ACHN (cell line): ENCODE measurements at regions not wholly inside any gene's neighbourhood (a gene's known extent, or its start where the extent isn't known, plus 50 kb on each side); places are given as distances from the start of the nearest gene placed in this dataset.
"Not testable (repeated sequence)": the region's sequence is repeated elsewhere in the genome, so short reads cannot be mapped to it uniquely, and the experiment has no call there.

ENCODE experiments used
- DNase-seq: peaks from one replicate; pipeline ENCODE4 v3.0.0-alpha.2; 2015
- in situ Hi-C: cut with HindIII; loops from 2 replicates; pipeline ENCODE4 v1.10.0; 2017; ENCODE audit warnings: low sequenced_read_pairs, low pct_ligation_motif_present, low pct_unique_long_range_greater_than_20kb

DNA sequence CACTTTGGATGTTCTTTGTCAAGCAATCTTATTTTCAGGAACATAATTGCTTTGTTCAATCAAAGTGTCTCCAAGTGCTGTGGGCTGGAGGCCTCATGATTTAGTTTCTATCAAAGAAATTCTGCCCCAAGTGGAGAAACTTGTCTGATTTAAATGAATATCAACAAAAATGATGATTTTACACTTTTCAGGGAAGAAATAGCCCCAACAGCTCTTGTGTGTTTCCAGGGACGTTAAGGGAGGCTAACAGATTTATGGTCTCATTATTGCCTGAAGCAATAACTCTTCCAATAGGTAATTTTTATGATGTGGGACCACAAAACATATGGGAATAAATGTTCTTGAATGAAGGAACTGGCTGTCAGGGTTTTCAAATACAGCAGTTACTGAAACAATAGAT is 699.1 kb downstream of the FAM181B start:
- in situ Hi-C loops = no loop called here
- no peak for DNase-seq

DNA sequence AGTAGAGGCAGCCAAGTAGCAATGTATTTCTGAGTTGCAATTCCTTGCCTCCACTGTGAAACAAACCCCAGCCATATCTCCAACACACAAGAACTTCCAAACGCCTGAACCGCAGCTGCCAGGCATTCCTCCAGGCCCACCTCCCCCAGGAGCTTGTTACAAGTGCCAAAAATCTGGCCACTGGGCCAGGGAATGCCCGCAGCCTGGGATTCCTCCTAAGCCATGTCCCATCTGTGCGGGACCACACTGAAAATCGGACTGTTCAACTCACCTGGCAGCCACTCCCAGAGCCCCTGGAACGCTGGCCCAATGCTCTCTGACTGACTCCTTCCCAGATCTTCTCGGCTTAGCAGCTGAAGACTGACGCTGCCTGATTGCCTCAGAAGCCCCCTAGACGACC is 706.3 kb downstream of the FAM181B start:
- in situ Hi-C loops, DNase-seq: not testable (repeated sequence)

DNA sequence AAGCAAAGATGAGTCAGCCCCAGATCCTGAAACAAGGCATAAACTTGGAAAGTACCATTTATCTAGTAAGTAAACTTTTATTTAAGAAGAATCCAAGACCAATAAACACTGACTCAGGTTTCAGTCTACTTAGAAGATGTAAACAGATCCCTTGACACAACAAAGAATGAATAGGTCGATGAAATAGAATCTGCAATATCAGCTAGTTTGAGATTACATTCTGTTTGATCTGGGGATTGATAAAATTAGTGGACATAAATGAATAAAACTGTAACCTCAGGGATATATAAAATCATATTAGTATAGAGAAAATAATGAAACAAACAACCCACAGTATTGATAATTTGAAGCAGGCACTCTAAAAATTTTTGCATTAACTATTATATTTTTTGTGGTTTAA is 708.9 kb downstream of the FAM181B start:
- in situ Hi-C loops = no loop called here
- no peak for DNase-seq

DNA sequence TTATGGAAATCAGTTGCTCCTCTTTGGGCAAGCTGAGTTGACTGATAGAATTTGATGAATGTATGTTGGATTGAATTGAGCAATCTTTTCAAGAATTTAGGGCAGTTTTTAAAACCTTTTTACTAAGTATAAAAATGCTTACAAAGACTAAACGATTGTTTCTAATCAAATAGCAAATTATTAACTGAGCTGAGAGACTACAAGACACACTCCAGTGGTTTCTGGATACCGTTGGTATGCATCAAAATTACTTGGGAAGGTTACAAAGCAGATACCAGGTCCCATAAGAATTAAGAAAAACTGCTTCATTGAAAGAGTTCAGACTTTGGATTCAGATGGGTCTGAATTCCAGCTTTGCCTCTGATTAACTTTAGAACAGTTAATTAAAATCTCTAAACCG is 721.4 kb downstream of the FAM181B start:
- peak; percentile 32 for DNase-seq
- in situ Hi-C loops = no loop called here

DNA sequence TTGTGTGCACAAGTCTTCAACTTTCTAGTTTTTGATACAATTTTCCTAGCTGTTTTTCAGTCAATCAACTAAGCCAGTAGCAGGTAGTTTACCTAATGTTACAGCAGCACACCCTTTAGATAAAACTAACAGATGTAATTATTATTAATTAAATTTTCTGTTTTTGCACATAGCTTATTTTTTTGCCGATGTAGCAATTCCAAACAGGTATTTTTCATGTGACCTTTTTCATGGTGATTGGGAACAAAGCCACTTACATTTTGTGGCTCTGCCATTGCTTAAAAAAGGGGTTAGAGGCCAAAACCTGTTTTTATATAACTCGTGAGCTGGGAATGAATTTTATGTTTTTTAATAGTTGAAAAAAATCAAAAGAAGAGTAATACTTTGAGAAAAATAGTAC is 724.5 kb downstream of the FAM181B start:
- in situ Hi-C loops = no loop called here

DNA sequence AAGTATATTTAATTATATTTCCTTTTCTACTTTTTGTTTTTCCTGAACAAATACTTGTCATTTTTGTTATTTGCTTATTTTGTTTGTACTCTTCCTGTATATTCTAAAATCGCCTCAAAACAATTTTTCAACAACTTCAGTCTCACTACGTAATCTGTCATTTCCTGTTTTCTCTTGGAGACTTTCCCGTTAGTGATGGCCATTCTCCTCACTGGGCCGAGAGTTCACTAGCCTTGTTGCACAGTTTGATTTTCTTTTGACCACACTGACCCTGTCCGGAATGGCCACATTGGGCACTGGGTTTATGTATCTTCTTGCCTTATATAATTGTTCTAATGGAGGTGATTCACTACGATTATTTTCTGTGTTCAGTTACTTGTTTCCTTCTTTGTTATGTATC is 726.1 kb downstream of the FAM181B start:
- in situ Hi-C loops = no loop called here

More for the DNA sequence above, 724.5 kb downstream of the FAM181B start:
- no peak for DNase-seq

DNA sequence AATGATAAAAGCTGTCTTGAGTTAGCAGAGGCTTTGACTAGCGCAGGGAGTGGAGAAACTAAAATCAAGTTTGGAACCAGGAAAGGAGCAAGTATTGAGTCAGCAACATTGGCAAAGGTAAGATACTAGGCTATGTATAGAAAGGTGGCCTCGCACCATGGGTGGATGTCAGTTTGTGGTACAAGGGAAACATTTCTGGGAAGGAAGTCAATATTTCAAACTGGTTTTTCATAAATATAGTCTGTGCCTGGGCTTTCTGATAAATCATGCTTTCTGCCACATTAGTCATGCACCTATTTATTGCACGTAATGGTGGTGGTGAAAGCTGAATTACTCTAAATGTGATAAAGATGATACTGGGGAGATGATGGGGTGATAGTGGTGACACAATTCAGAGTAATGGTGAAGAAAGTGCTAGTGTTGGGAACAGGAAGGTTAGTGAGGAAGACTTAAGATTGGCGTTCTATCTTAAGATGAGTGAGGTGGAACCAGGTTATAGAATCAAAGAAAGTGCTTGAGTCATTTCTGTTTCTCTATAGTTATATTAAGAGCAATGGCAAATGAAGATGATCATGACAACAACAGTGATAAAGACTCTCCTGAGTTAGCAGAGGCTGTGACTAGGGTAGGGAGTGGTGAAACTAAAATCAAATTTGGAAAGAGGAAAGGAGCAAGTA is 729.0 kb downstream of the FAM181B start:
- in situ Hi-C loops = no loop called here
- no peak for DNase-seq

More for the DNA sequence above, 726.1 kb downstream of the FAM181B start:
- DNase-seq = no peak

DNA sequence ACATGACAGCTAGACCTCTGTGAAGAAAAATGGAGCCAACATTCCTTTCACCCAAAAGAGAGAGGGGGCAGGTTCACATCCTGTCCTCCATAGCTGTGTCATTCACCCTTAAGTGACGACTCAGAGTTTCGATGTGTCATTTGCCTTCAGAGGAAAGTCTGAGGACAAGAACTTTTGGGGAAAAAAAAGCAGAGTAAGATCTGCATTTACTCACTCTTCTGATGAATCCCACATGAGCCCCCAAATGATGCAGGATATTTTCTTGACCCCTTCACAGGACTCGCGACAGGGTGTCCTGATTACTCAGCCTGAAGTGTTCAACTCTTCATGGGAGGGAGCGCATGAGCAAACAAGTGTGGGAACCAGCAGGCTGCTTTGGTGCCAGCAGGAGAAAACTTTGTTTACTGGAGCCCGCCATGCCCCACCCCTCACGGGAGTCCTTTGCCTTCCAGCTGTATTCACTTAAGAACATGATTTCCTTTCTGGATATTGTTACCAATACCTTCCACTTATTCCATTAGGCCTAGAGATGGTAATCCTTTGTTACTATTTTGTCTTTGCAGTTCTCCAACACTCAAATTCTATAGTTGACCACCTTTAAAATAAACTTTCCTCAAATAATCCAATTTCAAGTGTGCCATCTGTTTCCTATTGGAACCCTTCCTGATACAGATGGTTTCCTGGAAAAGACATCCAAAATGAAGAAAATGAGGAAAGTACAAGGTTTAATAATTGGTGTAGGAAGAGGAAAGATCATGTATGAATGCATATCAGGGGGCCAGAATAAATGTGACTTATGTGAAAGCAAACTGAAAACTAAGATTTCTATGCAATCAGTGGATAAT is 729.8 kb downstream of the FAM181B start:
- no peak for DNase-seq
- in situ Hi-C loops = no loop called here

DNA sequence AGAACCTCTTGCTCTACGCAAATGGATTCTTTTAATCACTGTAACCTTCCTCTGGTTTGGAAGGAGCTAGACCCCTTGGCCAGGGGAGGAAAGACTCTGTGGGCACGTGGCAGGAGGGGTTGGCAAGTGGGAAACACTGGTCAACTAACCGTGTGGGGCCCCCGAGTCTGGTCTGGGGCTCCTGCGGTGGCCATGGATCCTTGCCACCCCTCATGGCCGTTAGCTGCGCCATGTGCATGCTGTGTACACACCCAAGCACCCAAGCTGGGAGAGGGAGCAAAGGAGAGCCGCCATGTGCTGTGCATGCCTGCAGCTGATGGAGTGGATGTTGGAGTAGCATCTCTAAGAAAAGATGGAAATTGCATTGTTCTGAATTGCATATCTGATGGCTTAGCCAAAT is 730.6 kb downstream of the FAM181B start:
- in situ Hi-C loops = no loop called here
- DNase-seq = no peak

DNA sequence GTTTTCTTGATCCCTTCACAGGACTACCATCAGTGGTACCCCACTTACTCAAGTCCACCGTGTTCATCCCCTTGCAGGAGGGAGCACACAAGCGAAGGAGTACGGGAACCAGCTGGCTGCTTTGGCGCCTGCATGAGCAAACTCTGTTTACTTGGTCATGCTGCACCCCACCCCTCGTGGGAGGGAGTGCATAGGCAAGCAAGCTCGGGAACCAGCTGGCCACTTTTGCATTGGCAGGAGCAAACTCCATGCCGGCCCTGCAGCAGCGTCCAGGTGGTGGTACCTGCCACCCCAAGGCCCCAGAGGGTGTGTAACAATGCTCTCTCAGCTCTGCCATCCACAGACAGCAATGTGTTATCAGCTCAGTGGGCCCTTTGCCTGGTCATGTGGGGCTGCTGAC is 737.8 kb downstream of the FAM181B start:
- in situ Hi-C loops = no loop called here
- no peak for DNase-seq

DNA sequence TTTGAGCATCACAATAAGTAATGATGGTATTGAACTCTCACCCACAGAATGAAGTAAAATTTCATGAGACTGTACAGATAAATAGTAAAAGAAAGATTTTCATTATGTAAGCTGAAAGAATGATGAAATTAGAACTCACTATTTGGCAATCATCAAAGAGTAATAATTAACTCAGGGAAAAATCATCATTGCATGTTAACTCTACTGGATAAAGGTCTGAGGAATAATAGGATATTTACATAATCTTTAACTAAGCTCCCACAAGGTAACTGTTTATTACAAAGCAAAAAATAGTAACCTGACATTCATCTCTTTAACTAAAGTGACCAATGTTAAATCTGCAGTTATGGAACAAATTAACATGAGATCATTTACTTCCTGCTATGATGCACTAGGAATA is 739.9 kb downstream of the FAM181B start:
- DNase-seq = no peak
- in situ Hi-C loops = no loop called here

DNA sequence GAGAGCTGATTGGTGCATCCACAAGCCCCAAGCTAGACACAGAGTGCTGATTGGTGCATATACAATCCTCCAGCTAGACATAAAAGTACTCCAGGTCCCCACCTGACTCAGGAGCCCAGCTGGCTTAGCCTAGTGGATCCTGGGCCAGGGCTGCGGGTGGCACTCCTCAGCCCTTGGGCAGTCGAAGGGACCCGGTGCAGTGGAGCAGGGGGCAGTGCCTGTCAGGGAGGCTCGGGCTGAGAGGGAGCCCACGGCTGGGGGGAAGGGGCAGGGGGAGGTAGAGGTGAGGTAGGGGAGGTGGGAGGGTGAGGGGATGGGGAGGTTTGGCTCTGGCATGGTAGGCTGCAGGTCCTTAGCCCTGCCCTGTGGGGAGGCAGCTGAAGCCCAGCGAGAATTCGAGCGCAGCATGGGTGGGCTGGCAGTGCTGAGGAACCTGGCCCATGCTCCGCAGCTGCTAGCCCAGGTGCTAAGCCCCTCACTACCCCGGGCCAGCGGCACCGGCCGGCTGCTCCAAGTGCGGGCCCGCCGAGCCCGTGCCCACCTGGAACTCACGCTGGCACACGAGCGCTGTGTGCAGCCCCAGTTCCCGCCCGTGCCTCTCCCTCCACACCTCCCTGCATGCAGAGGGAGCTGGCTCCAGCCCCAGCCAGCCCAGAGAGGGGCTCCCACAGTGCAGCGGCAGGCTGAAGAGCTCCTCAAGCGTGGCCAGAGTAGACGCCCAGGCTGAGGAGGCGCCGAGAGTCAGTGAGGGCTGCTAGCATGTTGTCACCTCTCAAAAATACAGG is 742.8 kb downstream of the FAM181B start:
- in situ Hi-C loops = no loop called here
- no peak for DNase-seq

DNA sequence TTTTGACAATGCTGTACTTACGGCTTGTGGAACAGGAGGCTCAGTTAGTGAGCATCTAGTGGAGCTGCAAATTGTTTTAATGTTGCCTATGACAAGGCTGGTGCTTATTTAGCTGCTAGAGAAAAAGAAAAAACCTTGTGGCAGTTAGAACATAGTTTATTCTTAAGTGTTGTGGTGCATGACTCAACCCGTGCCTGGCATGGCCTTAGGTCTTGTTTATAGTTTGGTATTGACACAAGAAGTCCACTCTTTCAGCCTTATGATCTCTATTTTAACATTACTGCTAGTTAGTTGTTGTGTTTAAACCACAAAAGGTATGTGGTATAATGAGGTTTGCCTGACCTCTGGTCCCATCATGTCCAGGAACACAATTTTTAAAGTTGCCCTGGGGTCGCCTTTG is 744.6 kb downstream of the FAM181B start:
- in situ Hi-C loops = no loop called here
- DNase-seq = no peak

DNA sequence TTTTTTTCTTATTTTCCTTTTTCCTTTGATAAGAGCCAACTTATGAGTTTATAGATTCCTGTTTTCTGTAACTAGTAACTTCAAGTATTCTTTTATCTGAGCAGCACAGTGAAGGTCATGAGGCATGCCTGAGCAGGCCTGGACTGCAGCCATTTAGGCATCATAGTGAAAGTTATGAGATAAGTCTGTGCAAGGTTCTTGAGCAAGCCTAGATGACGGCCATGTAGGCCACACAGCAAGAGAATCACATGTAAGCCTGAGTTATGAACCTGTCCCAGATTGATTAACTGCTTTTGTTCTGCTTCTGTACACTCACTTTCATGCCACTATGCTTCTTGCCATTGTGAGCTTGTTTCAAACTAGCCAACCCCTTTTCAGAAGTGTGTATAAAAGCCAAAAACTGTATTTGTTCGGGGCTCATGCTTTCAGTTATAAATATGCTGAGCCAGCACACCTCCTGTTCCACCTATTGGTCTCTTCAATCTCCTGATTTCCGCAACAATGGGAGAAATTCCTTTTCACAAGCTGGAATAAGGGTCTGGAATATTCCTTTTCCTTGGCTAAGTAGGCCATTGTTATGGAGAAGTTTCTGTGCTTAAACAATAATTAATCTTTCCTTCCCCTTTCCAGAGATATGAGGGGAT is 745.7 kb downstream of the FAM181B start:
- in situ Hi-C loops = no loop called here
- DNase-seq = no peak

DNA sequence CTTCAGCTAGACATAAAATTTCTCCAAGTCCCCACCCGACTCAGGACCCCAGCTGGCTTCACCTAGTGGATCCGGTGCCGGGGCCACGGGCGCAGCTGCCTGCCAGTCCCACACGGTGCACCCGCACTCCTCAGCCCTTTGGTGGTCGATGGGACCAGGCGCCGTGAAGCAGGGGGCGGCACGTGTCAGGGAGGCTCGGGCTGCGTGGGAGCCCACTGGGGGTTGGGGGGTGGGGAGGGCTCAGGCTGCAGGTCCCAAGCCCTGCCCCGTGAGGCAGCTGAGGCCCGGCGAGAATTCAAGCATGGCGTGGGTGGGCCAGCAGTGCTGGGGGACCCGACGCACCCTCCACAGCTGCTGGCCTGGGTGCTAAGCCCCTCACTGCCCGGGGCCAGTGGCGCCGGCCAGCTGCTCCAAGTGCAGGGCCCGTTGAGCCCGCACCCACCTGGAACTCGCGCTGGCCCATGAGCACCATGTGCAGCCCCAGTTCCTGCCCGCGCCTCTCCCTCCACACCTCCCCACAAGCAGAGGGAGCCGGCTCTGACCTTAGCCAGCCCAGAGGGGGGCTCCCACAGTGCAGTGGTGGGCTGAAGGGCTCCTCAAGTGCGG is 747.0 kb downstream of the FAM181B start:
- DNase-seq = no peak
- in situ Hi-C loops = no loop called here

DNA sequence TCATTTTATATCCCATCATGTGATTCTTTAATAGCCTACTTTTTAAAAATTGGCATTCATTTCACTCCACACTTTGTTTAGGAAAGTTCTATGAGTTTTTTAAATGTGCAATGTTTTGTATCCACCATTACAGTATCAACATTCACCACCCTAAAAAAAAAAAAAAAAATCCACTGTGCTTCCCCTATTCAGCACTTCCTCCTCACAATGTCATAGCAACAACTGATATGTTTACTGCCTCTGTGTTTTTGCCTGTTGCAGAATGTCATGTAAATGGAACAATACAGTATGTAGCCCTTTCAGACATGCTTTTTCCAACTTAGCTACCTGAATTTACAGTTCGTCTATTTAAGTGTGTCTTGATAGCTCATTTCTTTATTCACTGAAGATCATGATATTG is 754.2 kb downstream of the FAM181B start:
- no peak for DNase-seq
- in situ Hi-C loops = no loop called here

DNA sequence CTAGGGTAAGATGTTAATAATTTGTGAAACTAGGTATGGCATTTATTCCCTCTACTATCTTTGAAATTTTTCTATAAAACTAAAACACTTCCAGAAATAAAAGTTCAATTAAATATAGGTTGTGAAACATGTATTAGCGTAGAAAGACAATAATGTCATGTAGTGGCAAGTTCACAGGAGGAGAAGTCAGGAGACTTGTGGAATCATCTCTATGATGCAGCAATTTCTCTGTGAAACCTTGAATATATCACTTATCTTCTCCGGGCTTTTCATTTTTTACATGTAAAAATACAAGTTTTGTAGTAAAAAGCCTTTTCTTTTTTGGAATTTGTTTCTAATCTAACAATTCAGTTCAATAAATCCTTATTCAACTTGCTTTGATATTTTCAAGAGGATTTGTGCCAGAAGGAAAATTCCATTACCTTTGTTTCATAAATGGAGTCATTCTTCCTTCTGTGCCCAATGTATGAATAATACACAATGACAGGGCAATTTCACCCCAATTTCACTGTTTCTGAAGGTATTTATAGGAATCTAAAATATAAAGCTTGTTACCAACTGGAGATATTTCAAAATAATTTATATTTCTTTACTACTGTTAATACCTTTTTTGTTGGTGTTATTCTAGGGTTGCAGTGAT is 758.3 kb downstream of the FAM181B start:
- in situ Hi-C loops = no loop called here

DNA sequence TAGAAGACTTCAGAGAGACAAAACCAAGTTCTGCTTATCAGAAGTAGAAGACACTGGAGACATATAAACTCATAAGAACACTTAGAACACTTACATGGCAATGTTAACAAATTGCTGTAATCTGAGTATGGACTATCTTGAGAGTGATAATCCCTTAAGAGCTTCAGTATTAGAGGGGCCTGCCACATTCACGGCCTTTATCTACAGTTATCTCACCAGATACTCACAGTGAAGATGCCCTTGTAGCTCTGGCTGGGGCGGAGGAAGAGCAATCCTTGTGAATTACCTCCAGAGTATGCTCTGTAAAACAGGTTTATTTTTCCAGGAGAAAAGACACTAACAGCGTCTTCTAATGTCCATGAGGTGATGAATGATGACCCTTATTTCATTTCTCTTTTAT is 762.8 kb downstream of the FAM181B start:
- in situ Hi-C loops = no loop called here
- DNase-seq = no peak

More for the DNA sequence above, 758.3 kb downstream of the FAM181B start:
- no peak for DNase-seq
